ENCODE measurements at regions not wholly inside any gene's neighbourhood (a gene's known extent, or its start where the extent isn't known, plus 50 kb on each side); places are given as distances from the start of the nearest gene placed in this dataset.

- TF ChIP-seq BHLHE40 (IDR thresholded peaks at IDR 0.05; ENCODE audit: low read depth, low read length) (no peak), RCOR1 (IDR thresholded peaks at IDR 0.05; ENCODE audit: insufficient replicate concordance, low read length) (no peak), FOS (IDR thresholded peaks at IDR 0.05; ENCODE audit: low read depth, low read length) (no peak), SMC3 (IDR thresholded peaks at IDR 0.05; ENCODE audit: low read depth, low read length) (no peak), POLR2A (IDR thresholded peaks at IDR 0.05; ENCODE audit: low read depth, low read length) (no peak), RFX5 (IDR thresholded peaks at IDR 0.05; ENCODE audit: low read depth, low read length) (no peak), RAD21 (IDR thresholded peaks at IDR 0.05; ENCODE audit: low read length) (no peak), MAZ (IDR thresholded peaks at IDR 0.05; ENCODE audit: borderline replicate concordance, low read depth, low read length) (no peak), MAFK (IDR thresholded peaks at IDR 0.05; ENCODE audit: low read depth, low read length) (no peak)
Observed at GRCh38 chr20:57773059-57773815, 63.4 kb upstream of the PMEPA1 start.

More at GRCh38 chr20:57773059-57773815, 63.4 kb upstream of the PMEPA1 start:
- no peak overlapping the region for H2BK5ac ChIP-seq (ENCODE audit: low read depth, low read length, poor library complexity, severe bottlenecking)
- ATAC-seq (ENCODE audit: low read depth) (no peak), DNase-seq (no peak)
- no peaks in the 10 kb centered on the region; the same call in 1 of the 2 replicates for H3K9me1 ChIP-seq (ENCODE audit: insufficient read depth, low read length)
- dilution Hi-C loops (cut with HindIII; ENCODE audit: low sequenced_read_pairs, unreplicated experiment) (no loop called here), in situ Hi-C loops (cut with MboI; ENCODE audit: low sequenced_read_pairs) (no loop called here), intact Hi-C loops (cut with micrococcal nuclease) (no loop called here)
- no peak overlapping the region for H3K23ac ChIP-seq (ENCODE audit: low read depth, low read length)
- H3K4me2 ChIP-seq (ENCODE audit: low read depth, low read length): no peak overlapping the region
- H2AK5ac ChIP-seq (ENCODE audit: low read depth, low read length): no peak overlapping the region
- WGBS, 2 experiments (ENCODE audit: extremely low coverage in 2 of 2, insufficient read length in 1 of 2): 95% methylated on average over 5 of the region's 9 CpGs; no CpG with 5 or more reads in 1 of the 2 experiments
- no peak overlapping the region for H3K4ac ChIP-seq (ENCODE audit: low read depth, low read length)
- H3K4me3 ChIP-seq (ENCODE audit: insufficient read depth, low read depth, low read length): no peak overlapping the region
- no peaks in the 10 kb centered on the region for H3K9me3 ChIP-seq (ENCODE audit: control insufficient read depth, insufficient read depth, low read length)
- H4K5ac ChIP-seq (ENCODE audit: low read depth, low read length): no peak overlapping the region
- H3K9ac ChIP-seq (ENCODE audit: low read depth, low read length): no peak overlapping the region
- H3K36me3 ChIP-seq (ENCODE audit: control insufficient read depth, insufficient read depth, low read length): no peaks in the 10 kb centered on the region
- H3K56ac ChIP-seq (ENCODE audit: extremely low read depth, insufficient read depth, low read length): no peak overlapping the region
- peaks cover 3% of the 10 kb centered on the region; the same call in 1 of the 2 replicates for H3K27me3 ChIP-seq (ENCODE audit: control insufficient read depth, insufficient read depth, low read length)
- no peak overlapping the region for H4K91ac ChIP-seq (ENCODE audit: insufficient read depth, low read depth, low read length)
- H2BK20ac ChIP-seq (ENCODE audit: low read depth, low read length): no peak overlapping the region
- H3K4me1 ChIP-seq (ENCODE audit: control insufficient read depth, insufficient read depth, low read length): no peaks in the 10 kb centered on the region
- H3K18ac ChIP-seq (ENCODE audit: low read depth, low read length): no peak overlapping the region
- no peak overlapping the region for H2BK120ac ChIP-seq (ENCODE audit: low read depth, low read length)
- no peaks in the 10 kb centered on the region for H4K20me1 ChIP-seq (ENCODE audit: insufficient read depth, low read length)
- no peak overlapping the region for H4K8ac ChIP-seq (ENCODE audit: low read depth in 2 of 2, low read length in 2 of 2)
- H3K14ac ChIP-seq (replicated peaks; ENCODE audit: low read depth, low read length): no peak overlapping the region
- BruUV-seq (replicated peaks): no TSS peak
- no peak overlapping the region for H2BK15ac ChIP-seq (ENCODE audit: low read depth, low read length)
- H3K79me1 ChIP-seq (ENCODE audit: low read depth in 1 of 2, low read length in 2 of 2): no peaks in the 10 kb centered on the region
- ChIA-PET POLR2A (ENCODE audit: unreplicated experiment) (no interaction called here), CTCF (no interaction called here)
- no peak overlapping the region for H3K27ac ChIP-seq (ENCODE audit: insufficient read depth, low read length)
- no peak overlapping the region for H2AK9ac ChIP-seq (replicated peaks; ENCODE audit: low read depth, low read length, poor library complexity)
- H2AFZ ChIP-seq (replicated peaks; ENCODE audit: low read length, poor library complexity): no peak overlapping the region

Measured in IMR-90 (cell line).